ENCODE measurements at regions not wholly inside any gene's neighbourhood (a gene's known extent, or its start where the extent isn't known, plus 50 kb on each side); places are given as distances from the start of the nearest gene placed in this dataset.
"Not testable (repeated sequence)": the region's sequence is repeated elsewhere in the genome, so short reads cannot be mapped to it uniquely, and the experiment has no call there.

- no peaks in the 10 kb centered on the region for H3K27me3 ChIP-seq (replicated peaks)
- H3K4me3 ChIP-seq (ENCODE audit: low read depth, low read length): no peak overlapping the region
- H3K27ac ChIP-seq: no peak overlapping the region
- no peak for DNase-seq
- TF ChIP-seq CTCF (IDR thresholded peaks at IDR 0.05; ENCODE audit: low read depth, low read length, missing control alignments): no peak
- no peaks in the 10 kb centered on the region for H3K36me3 ChIP-seq (replicated peaks)
- in situ Hi-C loops (cut with HindIII; ENCODE audit: low pct_ligation_motif_present, low sequenced_read_pairs): no loop called here
Observed at GRCh38 chr13:97768134-97768533, 185.3 kb upstream of the IPO5 start.

- H3K27me3 ChIP-seq (replicated peaks); in situ Hi-C loops (cut with HindIII; ENCODE audit: low pct_ligation_motif_present, low sequenced_read_pairs); H3K4me3 ChIP-seq (ENCODE audit: low read depth, low read length); H3K36me3 ChIP-seq (replicated peaks); H3K27ac ChIP-seq; DNase-seq: not testable (repeated sequence)
Observed at GRCh38 chr13:97770231-97770630, 183.2 kb upstream of the IPO5 start.

GRCh38 chr13:97772466-97772865, 181.0 kb upstream of the IPO5 start:
- DNase-seq; H3K27ac ChIP-seq; in situ Hi-C loops (cut with HindIII; ENCODE audit: low pct_ligation_motif_present, low sequenced_read_pairs); H3K27me3 ChIP-seq (replicated peaks); H3K4me3 ChIP-seq (ENCODE audit: low read depth, low read length); H3K36me3 ChIP-seq (replicated peaks): not testable (repeated sequence)

- H3K27ac ChIP-seq; H3K27me3 ChIP-seq (replicated peaks); DNase-seq; H3K36me3 ChIP-seq (replicated peaks); in situ Hi-C loops (cut with HindIII; ENCODE audit: low pct_ligation_motif_present, low sequenced_read_pairs); H3K4me3 ChIP-seq (ENCODE audit: low read depth, low read length): not testable (repeated sequence)
Observed at GRCh38 chr13:97774391-97775100, 178.9 kb upstream of the IPO5 start.

DNA sequence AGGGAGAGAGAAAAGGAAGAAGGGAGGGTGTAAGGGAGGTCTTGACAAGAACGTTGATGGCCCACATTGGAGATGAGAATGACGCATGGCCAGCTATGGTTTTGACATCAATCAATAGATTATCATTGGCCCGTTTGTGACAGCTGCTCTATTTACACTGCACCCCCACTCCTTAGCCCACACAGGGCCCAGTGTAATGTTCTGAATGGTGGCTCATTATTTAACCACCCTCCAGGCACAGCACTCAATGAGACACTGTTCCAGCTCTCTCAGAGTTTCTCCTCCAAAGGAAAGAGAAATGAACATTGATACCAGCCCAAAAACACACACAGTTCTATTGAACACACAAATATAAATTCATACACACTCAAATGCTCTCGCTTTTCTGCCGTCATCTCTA, 173.0 kb upstream of the IPO5 start:
- Histone ChIP-seq H3K27ac (no peak overlapping the region), H3K4me3 (ENCODE audit: low read depth, low read length) (no peak overlapping the region), H3K36me3 (replicated peaks) (no peaks in the 10 kb centered on the region), H3K27me3 (replicated peaks) (no peaks in the 10 kb centered on the region)
- no peak for DNase-seq
- in situ Hi-C loops (cut with HindIII; ENCODE audit: low pct_ligation_motif_present, low sequenced_read_pairs): no loop called here
- TF ChIP-seq CTCF (IDR thresholded peaks at IDR 0.05; ENCODE audit: low read depth, low read length, missing control alignments): no peak

DNA sequence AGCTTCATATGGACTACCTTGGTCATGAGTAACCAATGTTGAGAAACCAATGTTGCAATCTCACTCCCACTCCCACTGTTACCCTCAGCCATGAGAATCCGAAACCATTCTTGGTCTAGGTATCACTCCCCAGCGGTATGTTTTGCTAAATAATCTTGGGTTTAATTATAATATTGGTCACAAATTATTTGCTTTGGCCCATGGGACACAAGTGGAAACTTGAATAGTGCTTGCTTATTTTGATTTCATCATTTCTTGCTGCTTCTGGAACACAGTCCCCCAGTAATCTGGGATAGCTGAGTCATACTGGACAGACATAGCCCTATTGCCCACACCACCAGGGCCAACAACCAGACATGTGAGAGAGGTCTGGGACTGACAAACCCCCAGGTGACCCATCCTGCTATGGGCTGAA, 171.6 kb upstream of the IPO5 start:
- DNase-seq: no peak
- TF ChIP-seq CTCF (IDR thresholded peaks at IDR 0.05; ENCODE audit: low read depth, low read length, missing control alignments): no peak

DNA sequence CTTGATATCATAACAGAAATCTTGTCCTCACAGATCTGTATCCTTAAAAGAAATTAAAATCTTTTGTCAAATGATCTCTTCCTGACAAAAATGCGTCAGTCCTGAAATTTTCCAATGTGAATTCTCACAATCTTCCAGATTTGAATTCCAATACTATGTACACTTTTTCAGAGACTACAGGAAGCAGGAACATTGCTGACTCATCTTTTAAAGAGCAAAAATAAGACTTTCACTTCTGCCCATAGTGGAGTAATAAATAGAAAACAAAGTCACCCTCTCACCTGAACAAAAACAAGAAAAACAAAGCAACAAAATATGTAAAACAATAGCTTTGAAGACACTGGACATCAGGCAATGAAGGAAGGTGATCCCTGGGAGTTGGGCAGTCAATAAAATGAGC, 167.0 kb upstream of the IPO5 start:
- Histone ChIP-seq H3K27ac (no peak overlapping the region), H3K36me3 (replicated peaks) (no peaks in the 10 kb centered on the region), H3K4me3 (ENCODE audit: low read depth, low read length) (no peak overlapping the region), H3K27me3 (replicated peaks) (no peaks in the 10 kb centered on the region)
- in situ Hi-C loops (cut with HindIII; ENCODE audit: low pct_ligation_motif_present, low sequenced_read_pairs): no loop called here
- DNase-seq: no peak
- no peak for TF ChIP-seq CTCF (IDR thresholded peaks at IDR 0.05; ENCODE audit: low read depth, low read length, missing control alignments)

More for the DNA sequence above, 171.6 kb upstream of the IPO5 start:
- H3K27ac ChIP-seq: no peak overlapping the region
- H3K27me3 ChIP-seq (replicated peaks): no peaks in the 10 kb centered on the region
- in situ Hi-C loops (cut with HindIII; ENCODE audit: low pct_ligation_motif_present, low sequenced_read_pairs): no loop called here
- H3K4me3 ChIP-seq (ENCODE audit: low read depth, low read length): no peak overlapping the region
- H3K36me3 ChIP-seq (replicated peaks): no peaks in the 10 kb centered on the region

Measured in brain microvascular endothelial cell (primary cell).